PFSK-1 (cell line): ENCODE measurements at regions not wholly inside any gene's neighbourhood (a gene's known extent, or its start where the extent isn't known, plus 50 kb on each side); places are given as distances from the start of the nearest gene placed in this dataset.

Experiments
- FOXP2 ChIP-seq: optimal IDR thresholded peaks from 2 replicates; pipeline ENCODE3; 2011; ENCODE audit warnings: borderline replicate concordance, control low read depth, inconsistent platforms; ENCODE audit not compliant: insufficient read depth; ENCODE audit errors: extremely low read length, extremely low read depth
- POLR2AphosphoS5 ChIP-seq: IDR thresholded peaks from 2 replicates; pipeline ENCODE4 v1.6.1; 2012; ENCODE audit warnings: low read depth, mild to moderate bottlenecking, control low read depth, low read length, moderate library complexity
- TAF1 ChIP-seq: IDR thresholded peaks from 2 replicates; pipeline ENCODE4 v1.6.1; 2012; ENCODE audit warnings: low read length, control low read depth, borderline replicate concordance; ENCODE audit not compliant: insufficient read depth

DNA sequence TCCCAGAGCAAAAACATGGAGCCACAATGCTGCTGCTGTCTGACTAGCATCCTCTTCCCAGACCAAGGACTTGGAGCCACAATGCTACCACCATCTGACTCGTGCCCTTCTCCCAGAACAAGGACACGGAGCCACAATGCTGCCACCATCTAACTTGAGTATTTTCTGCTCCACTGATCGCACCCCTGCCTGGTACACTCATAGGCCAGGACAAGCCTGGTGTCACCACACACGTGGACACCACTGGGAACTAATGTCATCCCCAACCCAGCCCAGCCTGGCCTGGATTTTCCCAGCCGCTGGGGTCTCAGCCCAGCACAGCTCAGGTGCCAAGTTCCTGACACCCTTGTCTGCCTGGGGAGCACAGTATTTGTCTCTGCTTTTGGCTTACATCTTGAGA, 52.7 kb upstream of the GRIP2 start:
- TF ChIP-seq POLR2AphosphoS5 (no peak), FOXP2 (no peak), TAF1 (no peak)
